HEK293T (cell line): ENCODE measurements at regions not wholly inside any gene's neighbourhood (a gene's known extent, or its start where the extent isn't known, plus 50 kb on each side); places are given as distances from the start of the nearest gene placed in this dataset.

Experiments used
- ARNT ChIP-seq: fragments of 450-650 bp; IDR thresholded peaks from 2 replicates; pipeline ENCODE4 v1.6.1; 2017; ENCODE audit warnings: mild to moderate bottlenecking
- CTBP1 ChIP-seq: fragments of 450-650 bp; IDR thresholded peaks from 2 replicates; pipeline ENCODE4 v1.6.1; 2016; ENCODE audit warnings: borderline replicate concordance
- FOXA1 ChIP-seq: fragments of 450-650 bp; IDR thresholded peaks from 2 replicates; pipeline ENCODE4 v1.6.1; 2016; ENCODE audit warnings: mild to moderate bottlenecking
- FOXK2 ChIP-seq: fragments of 450-650 bp; IDR thresholded peaks from 2 replicates; pipeline ENCODE4 v1.6.1; 2016; ENCODE audit warnings: mild to moderate bottlenecking
- FOXM1 ChIP-seq: fragments of 450-650 bp; IDR thresholded peaks from 2 replicates; pipeline ENCODE4 v1.6.1; 2017; ENCODE audit warnings: mild to moderate bottlenecking, borderline replicate concordance
- HDGF ChIP-seq: fragments of 450-650 bp; IDR thresholded peaks from 2 replicates; pipeline ENCODE4 v1.6.1; 2017; ENCODE audit warnings: antibody characterized with exemption, borderline replicate concordance
- NFRKB ChIP-seq: fragments of 450-650 bp; IDR thresholded peaks from 2 replicates; pipeline ENCODE4 v1.6.1; 2016; ENCODE audit warnings: mild to moderate bottlenecking, moderate library complexity
- PKNOX1 ChIP-seq: fragments of 450-650 bp; IDR thresholded peaks from 2 replicates; pipeline ENCODE4 v1.6.1; 2016
- SP1 ChIP-seq: fragments of 450-650 bp; IDR thresholded peaks from 2 replicates; pipeline ENCODE4 v1.6.1; 2017
- ZNF384 ChIP-seq: fragments of 450-650 bp; IDR thresholded peaks from 2 replicates; pipeline ENCODE4 v1.6.1; 2016

GRCh38 chr22:46035742-46036557, 59.0 kb upstream of the WNT7B start:
- TF ChIP-seq FOXM1, result no peak
- no peak for TF ChIP-seq FOXA1
- TF ChIP-seq NFRKB, result no peak
- TF ChIP-seq PKNOX1, result no peak
- no peak for TF ChIP-seq ZNF384
- TF ChIP-seq HDGF, result no peak
- peak; percentile 47 for TF ChIP-seq SP1
- TF ChIP-seq CTBP1, result no peak
- no peak for TF ChIP-seq ARNT
- no peak for TF ChIP-seq FOXK2
